ENCODE measurements at regions not wholly inside any gene's neighbourhood (a gene's known extent, or its start where the extent isn't known, plus 50 kb on each side); places are given as distances from the start of the nearest gene placed in this dataset.

DNA sequence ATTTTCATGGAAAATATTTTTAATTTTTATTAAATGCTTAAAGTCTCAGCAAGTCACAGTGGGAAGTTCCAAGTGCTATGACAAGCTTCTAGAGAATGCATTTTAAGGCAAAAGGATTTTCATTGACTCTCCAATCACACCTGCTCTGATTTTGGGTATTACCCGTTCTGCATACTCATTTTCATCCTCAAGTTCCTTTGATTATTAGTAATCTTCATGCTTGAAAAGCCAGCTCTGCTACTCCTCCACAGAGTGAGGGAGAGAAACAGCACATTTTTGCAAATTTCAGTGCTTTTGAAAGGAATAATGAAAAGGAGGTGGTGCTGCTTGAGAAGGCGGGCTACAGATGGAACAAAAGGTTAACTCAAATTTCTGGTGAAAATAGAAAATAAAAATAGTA, 450.7 kb downstream of the NSUN3 start:
- ChIA-PET POLR2A (no interaction called here), CTCF (no interaction called here)
- H3K27me3 ChIP-seq (ENCODE audit: control insufficient read depth, insufficient read depth, low read length): no peaks in the 10 kb centered on the region
- no peaks in the 10 kb centered on the region for H3K36me3 ChIP-seq (ENCODE audit: control insufficient read depth, insufficient read depth, low read length)
- DNase-seq (ENCODE audit: low read depth): no peak
- no peak overlapping the region for H3K4me3 ChIP-seq (ENCODE audit: low read depth, low read length)
- TF ChIP-seq, protein P1, sequence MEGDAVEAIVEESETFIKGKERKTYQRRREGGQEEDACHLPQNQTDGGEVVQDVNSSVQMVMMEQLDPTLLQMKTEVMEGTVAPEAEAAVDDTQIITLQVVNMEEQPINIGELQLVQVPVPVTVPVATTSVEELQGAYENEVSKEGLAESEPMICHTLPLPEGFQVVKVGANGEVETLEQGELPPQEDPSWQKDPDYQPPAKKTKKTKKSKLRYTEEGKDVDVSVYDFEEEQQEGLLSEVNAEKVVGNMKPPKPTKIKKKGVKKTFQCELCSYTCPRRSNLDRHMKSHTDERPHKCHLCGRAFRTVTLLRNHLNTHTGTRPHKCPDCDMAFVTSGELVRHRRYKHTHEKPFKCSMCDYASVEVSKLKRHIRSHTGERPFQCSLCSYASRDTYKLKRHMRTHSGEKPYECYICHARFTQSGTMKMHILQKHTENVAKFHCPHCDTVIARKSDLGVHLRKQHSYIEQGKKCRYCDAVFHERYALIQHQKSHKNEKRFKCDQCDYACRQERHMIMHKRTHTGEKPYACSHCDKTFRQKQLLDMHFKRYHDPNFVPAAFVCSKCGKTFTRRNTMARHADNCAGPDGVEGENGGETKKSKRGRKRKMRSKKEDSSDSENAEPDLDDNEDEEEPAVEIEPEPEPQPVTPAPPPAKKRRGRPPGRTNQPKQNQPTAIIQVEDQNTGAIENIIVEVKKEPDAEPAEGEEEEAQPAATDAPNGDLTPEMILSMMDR (IDR thresholded peaks at IDR 0.05; ENCODE audit: insufficient read depth, low read depth, low read length): no peak

DNA sequence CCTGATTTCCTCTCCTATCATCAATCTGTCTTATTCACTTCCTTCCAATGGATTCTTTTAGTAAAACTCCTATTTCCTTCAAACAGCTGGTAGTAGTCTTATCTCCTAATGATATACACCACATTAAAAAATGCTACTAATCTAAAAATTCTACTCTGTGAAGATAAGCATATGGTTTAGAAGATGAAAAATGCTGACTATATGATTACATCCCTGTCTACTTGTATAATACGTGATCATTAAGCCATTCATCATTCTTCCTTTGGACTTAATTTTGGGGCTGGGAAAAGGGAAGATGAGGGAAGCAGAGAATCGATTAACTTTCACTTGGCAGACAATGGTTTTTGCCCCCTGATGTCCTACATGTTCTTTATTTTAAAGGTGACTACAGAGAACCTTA, 453.1 kb downstream of the NSUN3 start:
- ChIA-PET POLR2A (no interaction called here), CTCF (no interaction called here)
- TF ChIP-seq, protein P1 (IDR thresholded peaks at IDR 0.05; ENCODE audit: insufficient read depth, low read depth, low read length): no peak
- DNase-seq (ENCODE audit: low read depth): no peak
- Histone ChIP-seq H3K27me3 (ENCODE audit: control insufficient read depth, insufficient read depth, low read length) (no peaks in the 10 kb centered on the region), H3K4me3 (ENCODE audit: low read depth, low read length) (no peak overlapping the region), H3K36me3 (ENCODE audit: control insufficient read depth, insufficient read depth, low read length) (no peaks in the 10 kb centered on the region)

DNA sequence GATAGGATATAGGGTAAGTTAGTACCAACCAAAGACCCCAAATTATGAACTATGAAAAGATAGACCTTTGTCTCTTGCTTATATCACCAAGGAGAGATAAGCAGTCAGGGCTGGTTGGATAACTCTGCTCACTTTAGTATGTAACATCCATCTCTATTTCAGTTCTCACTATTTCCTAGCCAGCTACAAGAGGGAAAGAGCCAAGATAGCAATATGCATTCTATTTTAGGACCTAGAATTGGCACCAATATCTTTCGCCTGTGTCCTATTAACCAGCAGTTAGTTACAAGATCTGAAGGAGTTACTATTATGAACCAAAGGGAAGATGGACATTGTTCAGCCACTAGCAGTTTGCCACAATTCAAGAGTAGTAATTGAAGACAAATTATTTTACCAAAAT, 457.5 kb downstream of the NSUN3 start:
- DNase-seq (ENCODE audit: low read depth): no peak
- Histone ChIP-seq H3K4me3 (ENCODE audit: low read depth, low read length) (no peak overlapping the region), H3K27me3 (ENCODE audit: control insufficient read depth, insufficient read depth, low read length) (no peaks in the 10 kb centered on the region), H3K36me3 (ENCODE audit: control insufficient read depth, insufficient read depth, low read length) (no peaks in the 10 kb centered on the region)
- TF ChIP-seq, protein P1 (IDR thresholded peaks at IDR 0.05; ENCODE audit: insufficient read depth, low read depth, low read length): no peak
- CTCF ChIA-PET: no interaction called here
- POLR2A ChIA-PET: no interaction called here

DNA sequence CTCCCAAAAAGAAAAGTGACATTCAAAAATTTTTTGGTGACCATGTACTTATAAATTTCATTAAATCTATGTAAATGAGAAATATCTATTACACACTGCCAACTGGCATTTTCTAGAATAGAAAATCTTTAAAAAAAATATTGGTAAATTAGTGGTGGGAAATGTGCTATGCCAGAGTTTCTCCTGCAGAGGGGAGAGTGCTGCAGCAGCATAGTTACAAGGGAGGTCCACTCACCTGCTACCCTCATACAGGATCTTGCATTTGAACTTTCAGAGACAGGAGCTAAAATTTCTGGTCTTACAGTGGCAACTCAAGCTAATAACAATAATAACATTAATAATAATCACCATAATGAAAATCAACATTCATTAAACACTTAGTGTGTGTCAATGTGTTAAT, 459.6 kb downstream of the NSUN3 start:
- POLR2A ChIA-PET: no interaction called here
- TF ChIP-seq, protein P1 (IDR thresholded peaks at IDR 0.05; ENCODE audit: insufficient read depth, low read depth, low read length): no peak
- H3K4me3 ChIP-seq (ENCODE audit: low read depth, low read length): no peak overlapping the region
- no peaks in the 10 kb centered on the region for H3K36me3 ChIP-seq (ENCODE audit: control insufficient read depth, insufficient read depth, low read length)
- CTCF ChIA-PET: no interaction called here
- H3K27me3 ChIP-seq (ENCODE audit: control insufficient read depth, insufficient read depth, low read length): no peaks in the 10 kb centered on the region
- DNase-seq (ENCODE audit: low read depth): no peak

DNA sequence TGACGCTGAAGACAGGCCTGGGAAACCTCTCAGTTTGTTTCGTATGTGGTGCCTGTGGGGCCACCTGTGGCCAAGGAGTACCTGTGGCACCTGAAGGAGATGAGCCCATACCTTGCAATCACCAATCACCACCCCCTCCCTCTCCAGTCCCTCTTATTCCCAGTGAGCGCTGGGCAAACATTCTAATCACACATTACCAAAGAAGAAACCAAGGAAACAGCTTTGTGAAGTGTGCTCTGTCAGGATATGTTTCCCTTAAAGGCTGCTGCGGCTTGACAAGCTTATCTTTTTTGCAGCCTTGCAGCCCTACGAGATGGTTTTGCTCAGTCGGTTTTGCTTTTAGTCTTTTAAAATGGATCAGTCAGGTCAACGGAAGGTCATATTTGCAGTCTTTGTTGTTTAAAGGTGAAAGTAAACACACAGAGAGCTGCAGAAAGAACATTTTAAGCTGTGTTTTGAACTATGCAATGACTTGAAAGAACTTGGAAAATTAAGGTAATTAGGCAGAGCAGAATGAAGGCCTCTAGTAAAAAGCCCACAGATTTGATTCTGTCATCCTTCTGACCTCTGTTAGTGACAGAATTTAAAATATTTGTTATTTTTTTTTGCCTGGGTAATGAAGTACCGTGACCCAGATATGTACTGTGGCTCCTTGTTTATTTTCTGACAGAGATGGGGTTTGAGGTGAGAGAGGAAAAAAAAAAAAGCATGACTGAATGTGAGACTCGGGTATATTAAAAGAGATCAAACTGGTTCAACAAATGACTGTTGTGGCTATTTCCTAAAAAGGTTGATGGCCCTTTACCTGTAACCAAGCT, 461.4 kb downstream of the NSUN3 start:
- TF ChIP-seq, protein P1 (IDR thresholded peaks at IDR 0.05; ENCODE audit: insufficient read depth, low read depth, low read length): no peak
- Histone ChIP-seq H3K4me3 (ENCODE audit: low read depth, low read length) (no peak overlapping the region), H3K36me3 (ENCODE audit: control insufficient read depth, insufficient read depth, low read length) (no peaks in the 10 kb centered on the region), H3K27me3 (ENCODE audit: control insufficient read depth, insufficient read depth, low read length) (no peaks in the 10 kb centered on the region)
- no peak for DNase-seq (ENCODE audit: low read depth)
- ChIA-PET POLR2A (no interaction called here), CTCF (no interaction called here)

Data from BJ (cell line).